ENCODE measurements at regions not wholly inside any gene's neighbourhood (a gene's known extent, or its start where the extent isn't known, plus 50 kb on each side); places are given as distances from the start of the nearest gene placed in this dataset.

- no peak for DNase-seq (ENCODE audit: insufficient read length, low spot score, missing footprints)
- no peaks in the 10 kb centered on the region for H3K79me2 ChIP-seq (ENCODE audit: insufficient read depth, low read length)
- no peak overlapping the region for H3K4me3 ChIP-seq (ENCODE audit: insufficient read depth, low read length)
- no peaks in the 10 kb centered on the region for H4K20me1 ChIP-seq (ENCODE audit: insufficient read depth, low read length)
- no peaks in the 10 kb centered on the region for H3K36me3 ChIP-seq (ENCODE audit: insufficient read depth, low read length)
- TF ChIP-seq CTCF (IDR thresholded peaks at IDR 0.05; ENCODE audit: extremely low read depth, low read depth, low read length): no peak
- H2AFZ ChIP-seq (ENCODE audit: low read length): no peak overlapping the region
- no peaks in the 10 kb centered on the region for H3K4me1 ChIP-seq (ENCODE audit: insufficient read depth, low read length)
- no peak overlapping the region for H3K27ac ChIP-seq (ENCODE audit: low read depth, low read length)
- no peaks in the 10 kb centered on the region for H3K27me3 ChIP-seq (ENCODE audit: insufficient read depth, low read length)
- no peak overlapping the region for H3K4me2 ChIP-seq (ENCODE audit: insufficient read depth, low read length)
- H3K9me3 ChIP-seq (ENCODE audit: low read depth, low read length): no peaks in the 10 kb centered on the region
These were observed 81.8 kb upstream of the MRPS22 start for GRCh38 chr3:139261754-139262586.

GRCh38 chr3:139263798-139264197 is 80.0 kb upstream of the MRPS22 start:
- Histone ChIP-seq H3K4me2 (ENCODE audit: insufficient read depth, low read length) (no peak overlapping the region), H2AFZ (ENCODE audit: low read length) (no peak overlapping the region), H3K9me3 (ENCODE audit: low read depth, low read length) (no peaks in the 10 kb centered on the region), H3K4me3 (ENCODE audit: insufficient read depth, low read length) (no peak overlapping the region), H4K20me1 (ENCODE audit: insufficient read depth, low read length) (no peaks in the 10 kb centered on the region), H3K36me3 (ENCODE audit: insufficient read depth, low read length) (no peaks in the 10 kb centered on the region), H3K4me1 (ENCODE audit: insufficient read depth, low read length) (no peaks in the 10 kb centered on the region), H3K79me2 (ENCODE audit: insufficient read depth, low read length) (no peaks in the 10 kb centered on the region), H3K27ac (ENCODE audit: low read depth, low read length) (no peak overlapping the region), H3K27me3 (ENCODE audit: insufficient read depth, low read length) (no peaks in the 10 kb centered on the region)
- no peak for TF ChIP-seq CTCF (IDR thresholded peaks at IDR 0.05; ENCODE audit: extremely low read depth, low read depth, low read length)
- no peak for DNase-seq (ENCODE audit: insufficient read length, low spot score, missing footprints)

GRCh38 chr3:139264375-139264774 is 79.4 kb upstream of the MRPS22 start:
- no peak for DNase-seq (ENCODE audit: insufficient read length, low spot score, missing footprints)
- Histone ChIP-seq H3K27me3 (ENCODE audit: insufficient read depth, low read length) (no peaks in the 10 kb centered on the region), H2AFZ (ENCODE audit: low read length) (no peak overlapping the region), H3K36me3 (ENCODE audit: insufficient read depth, low read length) (no peaks in the 10 kb centered on the region), H3K27ac (ENCODE audit: low read depth, low read length) (no peak overlapping the region), H3K9me3 (ENCODE audit: low read depth, low read length) (no peaks in the 10 kb centered on the region), H3K79me2 (ENCODE audit: insufficient read depth, low read length) (no peaks in the 10 kb centered on the region), H3K4me3 (ENCODE audit: insufficient read depth, low read length) (no peak overlapping the region), H4K20me1 (ENCODE audit: insufficient read depth, low read length) (no peaks in the 10 kb centered on the region), H3K4me2 (ENCODE audit: insufficient read depth, low read length) (no peak overlapping the region), H3K4me1 (ENCODE audit: insufficient read depth, low read length) (no peaks in the 10 kb centered on the region)
- no peak for TF ChIP-seq CTCF (IDR thresholded peaks at IDR 0.05; ENCODE audit: extremely low read depth, low read depth, low read length)

- Histone ChIP-seq H2AFZ (ENCODE audit: low read length) (no peak overlapping the region), H3K9me3 (ENCODE audit: low read depth, low read length) (no peaks in the 10 kb centered on the region), H3K36me3 (ENCODE audit: insufficient read depth, low read length) (no peaks in the 10 kb centered on the region), H3K4me2 (ENCODE audit: insufficient read depth, low read length) (no peak overlapping the region), H3K27ac (ENCODE audit: low read depth, low read length) (no peak overlapping the region), H3K79me2 (ENCODE audit: insufficient read depth, low read length) (no peaks in the 10 kb centered on the region), H3K4me1 (ENCODE audit: insufficient read depth, low read length) (no peaks in the 10 kb centered on the region), H3K27me3 (ENCODE audit: insufficient read depth, low read length) (peaks cover 6% of the 10 kb centered on the region), H4K20me1 (ENCODE audit: insufficient read depth, low read length) (no peaks in the 10 kb centered on the region), H3K4me3 (ENCODE audit: insufficient read depth, low read length) (no peak overlapping the region)
- DNase-seq (ENCODE audit: insufficient read length, low spot score, missing footprints): no peak
- TF ChIP-seq CTCF (IDR thresholded peaks at IDR 0.05; ENCODE audit: extremely low read depth, low read depth, low read length): no peak
These were observed 78.4 kb upstream of the MRPS22 start for GRCh38 chr3:139265131-139266016.
